ENCODE measurements at regions not wholly inside any gene's neighbourhood (a gene's known extent, or its start where the extent isn't known, plus 50 kb on each side); places are given as distances from the start of the nearest gene placed in this dataset.

DNA sequence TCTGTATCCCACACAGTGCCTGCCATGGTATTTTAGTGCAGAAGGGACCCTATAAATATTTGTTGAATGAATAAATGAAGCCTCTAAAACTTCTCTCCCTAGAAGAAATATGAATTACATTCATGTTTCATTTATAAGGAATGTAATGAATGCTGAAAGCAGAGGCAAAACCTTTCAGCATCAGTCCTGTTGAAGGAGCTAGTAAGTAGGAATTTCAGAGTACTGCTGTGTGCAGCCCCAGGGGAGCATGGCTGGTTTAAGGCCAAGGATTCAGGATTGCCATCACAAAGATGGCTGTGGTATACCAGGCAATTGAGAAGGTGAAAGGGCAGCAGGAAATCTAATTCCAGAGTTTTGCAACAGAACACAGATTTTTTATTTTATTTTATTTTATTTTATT, 1131.4 kb downstream of the IGSF11 start:
- H3K4me3 ChIP-seq (ENCODE audit: low read depth, low read length), result no peak overlapping the region
- TF ChIP-seq, protein P1, sequence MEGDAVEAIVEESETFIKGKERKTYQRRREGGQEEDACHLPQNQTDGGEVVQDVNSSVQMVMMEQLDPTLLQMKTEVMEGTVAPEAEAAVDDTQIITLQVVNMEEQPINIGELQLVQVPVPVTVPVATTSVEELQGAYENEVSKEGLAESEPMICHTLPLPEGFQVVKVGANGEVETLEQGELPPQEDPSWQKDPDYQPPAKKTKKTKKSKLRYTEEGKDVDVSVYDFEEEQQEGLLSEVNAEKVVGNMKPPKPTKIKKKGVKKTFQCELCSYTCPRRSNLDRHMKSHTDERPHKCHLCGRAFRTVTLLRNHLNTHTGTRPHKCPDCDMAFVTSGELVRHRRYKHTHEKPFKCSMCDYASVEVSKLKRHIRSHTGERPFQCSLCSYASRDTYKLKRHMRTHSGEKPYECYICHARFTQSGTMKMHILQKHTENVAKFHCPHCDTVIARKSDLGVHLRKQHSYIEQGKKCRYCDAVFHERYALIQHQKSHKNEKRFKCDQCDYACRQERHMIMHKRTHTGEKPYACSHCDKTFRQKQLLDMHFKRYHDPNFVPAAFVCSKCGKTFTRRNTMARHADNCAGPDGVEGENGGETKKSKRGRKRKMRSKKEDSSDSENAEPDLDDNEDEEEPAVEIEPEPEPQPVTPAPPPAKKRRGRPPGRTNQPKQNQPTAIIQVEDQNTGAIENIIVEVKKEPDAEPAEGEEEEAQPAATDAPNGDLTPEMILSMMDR (IDR thresholded peaks at IDR 0.05; ENCODE audit: low read depth, low read length), result no peak

DNA sequence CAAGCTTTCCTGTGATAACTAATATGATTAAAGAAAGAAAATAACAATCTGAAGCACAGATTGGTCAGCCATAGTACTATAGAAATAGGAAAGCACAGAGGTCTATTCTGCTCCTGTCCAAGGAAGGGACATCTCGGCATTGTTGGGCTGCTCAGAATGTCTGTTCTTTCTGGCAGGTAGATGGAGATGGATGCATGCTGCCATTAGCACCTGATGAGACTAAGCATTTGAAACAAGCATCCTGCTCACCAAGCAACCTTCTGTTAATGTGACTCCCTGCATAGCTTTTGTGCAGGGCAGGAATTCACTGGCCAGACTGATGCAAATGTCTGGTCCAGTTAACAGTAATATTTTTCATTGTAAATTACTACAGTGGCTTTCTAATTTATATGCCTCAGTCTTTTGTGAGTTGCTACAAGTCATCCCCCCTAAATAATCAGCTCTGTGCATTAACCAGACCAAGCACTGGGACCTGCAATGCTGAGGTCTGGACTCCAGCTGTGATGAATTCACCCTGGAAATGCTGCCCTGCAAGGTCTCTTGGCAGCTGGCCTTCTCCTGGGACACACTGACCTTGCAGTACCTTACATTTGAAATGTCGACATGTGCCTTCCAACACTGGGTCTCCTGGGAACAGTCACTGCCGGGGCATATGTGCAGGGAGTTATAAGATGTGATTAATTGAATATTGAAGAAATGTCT, 1123.7 kb downstream of the IGSF11 start:
- no peak overlapping the region for H3K4me3 ChIP-seq (ENCODE audit: low read depth, low read length)
- TF ChIP-seq, protein P1 (IDR thresholded peaks at IDR 0.05; ENCODE audit: low read depth, low read length), result no peak

DNA sequence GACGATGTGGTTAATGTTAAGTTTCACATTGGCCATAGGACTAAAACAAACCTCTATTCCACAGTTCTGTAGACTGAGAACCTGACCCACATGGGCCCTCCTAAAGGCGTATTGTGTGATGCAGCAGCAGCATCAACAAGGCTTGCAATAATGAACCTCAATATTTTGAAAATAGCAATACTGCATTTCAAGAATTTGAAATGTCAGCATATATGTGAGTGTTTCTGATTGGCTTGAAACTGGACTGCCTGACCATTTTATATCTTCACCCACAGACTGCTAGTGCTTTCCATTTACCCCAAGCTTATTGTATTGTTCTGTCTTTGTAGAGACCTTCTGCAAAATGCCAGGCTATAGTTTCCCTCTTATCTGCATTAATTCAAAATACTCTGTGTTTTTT, 1122.3 kb downstream of the IGSF11 start:
- TF ChIP-seq, protein P1 (IDR thresholded peaks at IDR 0.05; ENCODE audit: low read depth, low read length), result no peak
- H3K4me3 ChIP-seq (ENCODE audit: low read depth, low read length), result no peak overlapping the region

DNA sequence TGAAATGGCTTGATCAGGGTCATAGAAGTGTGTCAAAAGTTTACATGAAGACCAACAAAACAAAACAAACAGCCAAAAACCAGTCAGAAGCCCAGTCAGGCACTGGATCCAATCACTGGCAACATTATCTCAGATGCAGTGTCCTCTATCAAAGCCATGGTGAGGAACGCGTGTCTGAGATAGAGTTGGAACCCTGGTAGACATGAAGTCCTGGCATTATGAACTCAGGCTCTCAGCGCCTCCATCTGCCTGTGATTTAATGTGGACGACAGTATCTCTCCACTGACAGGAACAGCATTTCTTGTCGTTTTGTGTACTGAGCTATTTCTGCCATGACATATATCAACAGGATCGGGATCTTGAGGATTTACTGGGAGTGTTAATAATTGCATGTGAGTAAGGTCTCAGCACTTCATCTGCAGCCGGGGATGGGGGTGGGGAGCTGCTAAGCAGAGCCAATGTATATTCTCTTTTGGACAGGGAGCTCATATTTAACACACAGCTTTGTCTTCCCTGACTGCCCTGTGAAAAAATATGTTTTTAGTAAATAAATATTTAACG, 1120.0 kb downstream of the IGSF11 start:
- TF ChIP-seq, protein P1 (IDR thresholded peaks at IDR 0.05; ENCODE audit: low read depth, low read length), result no peak

DNA sequence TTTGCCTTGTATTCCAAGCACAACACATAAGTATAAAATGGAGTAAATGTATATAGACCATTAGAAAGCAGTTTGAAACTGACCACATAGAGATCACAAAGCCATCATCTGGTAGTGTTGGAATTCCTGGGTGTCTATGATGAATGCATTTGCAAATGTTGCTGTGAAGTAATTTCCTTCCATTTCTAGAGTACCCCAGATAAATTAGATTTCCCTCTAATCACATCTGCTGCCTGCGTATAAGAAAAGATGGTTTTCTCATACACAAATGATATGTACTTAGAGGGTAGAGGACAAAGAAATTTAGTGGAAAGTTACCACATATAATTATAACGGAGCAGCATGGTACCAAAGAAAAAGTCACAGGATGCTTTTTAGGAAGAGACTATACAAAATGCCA, 1117.8 kb downstream of the IGSF11 start:
- TF ChIP-seq, protein P1 (IDR thresholded peaks at IDR 0.05; ENCODE audit: low read depth, low read length), result no peak
- no peak overlapping the region for H3K4me3 ChIP-seq (ENCODE audit: low read depth, low read length)

More for the DNA sequence above, 1120.0 kb downstream of the IGSF11 start:
- H3K4me3 ChIP-seq (ENCODE audit: low read depth, low read length), result no peak overlapping the region

DNA sequence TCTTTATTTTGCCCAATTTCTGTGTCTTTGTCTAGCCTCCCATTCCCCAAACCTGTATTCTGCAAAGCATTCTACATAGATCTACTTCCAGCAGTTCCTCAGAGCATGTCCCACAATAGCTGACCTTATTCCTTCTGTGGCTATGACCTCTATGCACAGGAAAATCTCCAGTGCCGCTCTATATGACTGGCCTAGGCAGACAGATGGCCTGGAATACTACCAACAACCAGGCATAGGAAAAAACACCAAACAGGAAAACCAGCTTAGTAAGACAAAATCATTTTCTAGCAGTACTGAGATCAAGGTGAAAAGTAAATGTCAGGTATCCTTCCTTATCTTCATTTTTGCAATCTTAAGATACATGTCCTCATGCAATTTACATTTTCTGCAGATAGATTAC, 1115.0 kb downstream of the IGSF11 start:
- TF ChIP-seq, protein P1 (IDR thresholded peaks at IDR 0.05; ENCODE audit: low read depth, low read length), result no peak
- H3K4me3 ChIP-seq (ENCODE audit: low read depth, low read length), result no peak overlapping the region

DNA sequence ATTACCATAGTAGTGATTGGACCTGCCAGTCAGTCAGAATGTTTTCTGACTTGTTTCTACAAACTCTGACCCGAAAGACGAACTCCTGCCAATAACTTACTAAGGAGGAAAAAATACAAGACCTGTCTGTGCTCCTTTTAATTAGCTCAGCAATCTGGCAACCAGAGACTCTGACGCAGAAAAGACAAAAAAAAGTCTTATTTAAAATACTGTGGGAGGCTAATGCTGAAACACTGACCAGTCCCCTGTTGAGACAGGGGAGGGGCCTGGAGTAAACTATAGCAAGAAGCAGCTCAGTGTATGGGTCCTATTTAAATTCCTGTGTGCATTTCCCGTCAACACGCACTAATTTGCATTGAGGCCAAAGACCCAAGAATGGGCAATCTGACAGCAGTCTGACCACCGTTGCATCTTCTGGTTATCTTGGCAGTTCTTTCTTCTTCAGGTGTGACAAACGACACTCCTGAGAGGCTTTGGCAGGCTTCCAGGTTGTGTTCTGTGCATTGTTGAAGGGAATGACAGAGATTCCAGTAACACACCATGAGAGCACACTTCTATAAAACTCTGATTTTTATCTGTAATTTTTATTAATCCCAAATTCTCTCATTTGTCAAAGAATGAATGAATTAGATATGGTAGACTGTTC, 1114.3 kb downstream of the IGSF11 start:
- TF ChIP-seq, protein P1 (IDR thresholded peaks at IDR 0.05; ENCODE audit: low read depth, low read length), result no peak
- H3K4me3 ChIP-seq (ENCODE audit: low read depth, low read length), result no peak overlapping the region

All from WI38 (cell line).